ENCODE measurements at regions not wholly inside any gene's neighbourhood (a gene's known extent, or its start where the extent isn't known, plus 50 kb on each side); places are given as distances from the start of the nearest gene placed in this dataset.
A peak's percentile ranks its signal among the peaks of the same experiment; 100 is the strongest.

DNA sequence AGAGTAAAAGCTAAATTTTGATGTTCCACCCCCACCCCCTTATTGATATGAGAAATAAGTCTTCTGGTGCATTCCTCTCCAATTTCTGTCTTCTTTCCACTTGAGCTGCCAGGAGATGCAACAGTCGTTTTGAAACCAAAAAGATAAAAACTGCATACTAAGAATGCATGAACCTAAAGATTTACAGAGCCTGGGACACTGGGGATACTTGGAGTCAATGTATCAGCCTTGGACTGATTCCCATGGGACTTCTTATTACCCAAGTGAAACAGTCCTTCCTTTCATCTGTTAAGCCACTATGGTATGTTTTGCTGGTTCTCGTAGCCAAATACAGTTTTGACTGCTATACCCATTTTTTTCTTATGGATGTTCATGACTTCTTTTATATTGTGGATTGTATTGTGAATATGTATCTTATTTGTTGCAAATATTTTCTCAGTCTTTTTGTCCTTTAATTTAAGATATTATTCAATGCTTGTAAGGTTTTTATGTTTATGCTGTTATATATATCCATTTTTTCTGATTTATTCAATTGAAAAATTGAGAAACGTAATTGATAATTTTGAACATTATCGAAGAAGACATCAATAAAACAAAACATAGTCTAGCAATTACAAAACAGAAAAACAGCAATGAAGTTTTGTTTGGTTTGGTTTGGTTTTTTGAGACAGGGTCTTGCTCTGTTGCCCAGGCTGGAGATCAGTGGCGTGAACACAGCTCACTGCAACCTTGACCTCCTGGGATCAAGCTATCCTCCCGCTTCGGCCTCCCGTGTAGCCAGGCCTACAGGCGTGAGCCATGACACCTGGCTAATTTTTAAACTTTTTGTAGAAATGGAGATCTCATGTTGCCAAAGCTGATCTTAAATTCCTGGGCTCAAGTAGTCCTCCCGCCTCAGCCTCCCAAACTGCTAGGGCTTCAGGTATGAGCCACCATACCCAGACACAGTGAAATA, 85.4 kb upstream of the ETV6 start:
- DNase-seq (no peak), ATAC-seq (no peak)
- intact Hi-C loops (cut with micrococcal nuclease) = no loop called here

DNA sequence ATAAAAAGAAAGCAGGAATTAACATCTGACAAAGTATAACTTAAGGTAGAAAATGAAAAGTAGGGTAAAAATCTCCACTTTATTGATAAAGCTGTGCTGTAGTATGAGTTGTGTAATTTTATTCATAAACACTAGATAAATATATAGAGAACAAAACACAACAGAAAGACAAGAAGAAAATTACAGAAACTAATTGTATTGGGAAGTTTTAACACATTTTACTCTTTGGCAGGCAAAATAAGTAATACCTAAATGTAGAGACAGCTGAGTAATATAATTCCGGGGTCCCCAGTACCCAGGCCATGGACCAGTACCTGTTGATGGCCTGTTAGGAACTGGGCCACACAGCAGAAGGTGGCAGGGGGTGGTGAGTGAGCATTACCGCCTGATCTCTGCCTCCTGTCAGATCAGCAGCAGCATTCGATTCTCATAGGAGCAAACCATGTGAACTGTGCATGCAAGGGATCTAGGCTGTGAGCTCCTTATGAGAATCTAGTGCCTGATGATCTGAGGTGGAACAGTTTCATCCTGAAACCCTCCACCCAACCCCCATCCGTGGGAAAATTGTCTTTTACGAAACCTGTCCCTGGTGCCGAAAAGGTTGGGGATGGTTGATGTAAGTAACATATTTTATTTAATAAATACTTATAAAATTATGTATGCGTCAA, 84.4 kb upstream of the ETV6 start:
- ATAC-seq (no peak), DNase-seq (no peak)
- intact Hi-C loops (cut with micrococcal nuclease) = no loop called here

GRCh38 chr12:11565752-11566151, 83.7 kb upstream of the ETV6 start:
- intact Hi-C loops (cut with micrococcal nuclease) = no loop called here

DNA sequence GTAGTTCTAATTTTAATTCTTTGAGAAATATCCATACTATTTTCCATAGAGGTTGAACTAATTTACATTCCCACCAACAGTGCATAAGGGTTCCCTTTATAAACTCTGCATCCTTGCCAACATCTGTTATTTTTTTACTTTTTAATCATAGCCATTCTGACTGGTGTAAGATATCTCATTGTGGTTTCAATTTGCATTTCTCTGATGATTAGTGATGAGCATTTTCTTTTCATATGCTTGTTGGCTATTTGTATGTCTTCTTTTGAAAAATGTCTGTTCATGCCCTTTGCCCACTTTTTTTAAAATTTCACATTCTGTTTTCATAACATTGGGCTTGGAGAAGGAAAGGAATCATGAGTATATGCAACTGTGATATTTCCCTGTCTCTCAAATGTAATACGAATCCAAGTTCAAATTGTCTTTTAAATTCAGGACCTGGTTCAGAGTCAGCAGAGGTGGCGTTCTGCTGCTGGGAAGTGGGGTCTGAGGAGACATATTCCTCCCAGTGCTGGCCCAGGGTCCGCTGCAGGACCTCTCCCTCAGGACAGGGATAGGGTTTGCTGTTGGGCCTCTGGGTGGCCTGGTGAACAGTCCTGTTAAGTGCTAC, 81.2 kb upstream of the ETV6 start:
- ATAC-seq (no peak), DNase-seq (no peak)
- intact Hi-C loops (cut with micrococcal nuclease) = no loop called here

More at GRCh38 chr12:11565752-11566151, 83.7 kb upstream of the ETV6 start:
- DNase-seq = no peak
- ATAC-seq = no peak

DNA sequence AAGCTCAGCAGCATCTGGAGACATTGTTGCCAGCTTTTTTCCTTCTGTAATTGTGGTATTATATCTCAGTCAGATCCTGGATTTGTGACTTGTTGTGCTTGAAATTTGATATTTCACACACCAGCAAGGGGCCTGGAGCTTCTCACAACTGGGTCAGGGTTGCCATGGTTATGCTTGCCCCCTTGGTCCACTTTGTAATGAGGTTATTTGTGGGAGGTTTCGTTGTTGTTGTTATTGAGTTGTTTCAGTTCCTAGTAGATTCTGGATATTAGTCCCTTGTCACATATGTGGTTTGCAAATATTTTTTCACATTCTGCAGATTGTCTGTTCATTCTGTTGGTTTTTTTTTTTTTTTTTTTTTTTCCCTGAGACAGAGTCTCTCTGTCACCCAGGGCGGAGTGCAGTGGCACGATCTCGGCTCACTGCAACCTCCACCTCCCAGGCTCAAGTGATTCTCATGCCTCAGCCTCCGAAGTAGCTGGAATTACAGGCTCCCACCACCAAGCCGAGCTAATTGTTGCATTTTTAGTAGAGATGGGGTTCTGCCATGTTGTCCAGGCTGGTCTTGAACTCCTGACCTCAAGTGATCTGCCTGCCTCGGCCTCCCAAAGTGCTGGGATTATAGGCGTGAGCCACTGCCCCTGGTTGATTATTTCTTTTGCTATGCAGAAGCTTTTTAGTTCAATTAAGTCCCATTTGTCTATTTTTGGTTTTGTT, 80.6 kb upstream of the ETV6 start:
- DNase-seq (no peak), ATAC-seq (no peak)
- intact Hi-C loops (cut with micrococcal nuclease) = no loop called here

DNA sequence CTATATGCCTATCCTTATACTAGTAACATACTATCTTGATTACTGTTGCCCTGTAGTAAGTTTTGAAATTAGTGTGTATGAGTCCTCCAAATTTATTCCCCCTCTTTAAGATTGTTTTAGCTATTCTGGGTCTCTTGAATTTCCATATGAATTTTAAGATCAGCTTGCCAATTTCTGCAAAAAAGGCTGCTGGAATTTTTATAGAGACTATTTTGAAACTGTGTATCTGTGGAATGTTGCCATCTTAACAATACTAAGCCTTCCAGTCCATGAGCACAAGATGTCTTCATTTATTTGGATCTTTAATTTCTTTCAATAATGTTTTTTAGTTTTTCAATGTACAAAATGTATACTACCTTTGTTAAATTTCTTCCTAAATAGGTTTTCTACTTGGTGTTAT, 79.8 kb upstream of the ETV6 start:
- intact Hi-C loops (cut with micrococcal nuclease) = no loop called here
- DNase-seq (no peak), ATAC-seq (no peak)

DNA sequence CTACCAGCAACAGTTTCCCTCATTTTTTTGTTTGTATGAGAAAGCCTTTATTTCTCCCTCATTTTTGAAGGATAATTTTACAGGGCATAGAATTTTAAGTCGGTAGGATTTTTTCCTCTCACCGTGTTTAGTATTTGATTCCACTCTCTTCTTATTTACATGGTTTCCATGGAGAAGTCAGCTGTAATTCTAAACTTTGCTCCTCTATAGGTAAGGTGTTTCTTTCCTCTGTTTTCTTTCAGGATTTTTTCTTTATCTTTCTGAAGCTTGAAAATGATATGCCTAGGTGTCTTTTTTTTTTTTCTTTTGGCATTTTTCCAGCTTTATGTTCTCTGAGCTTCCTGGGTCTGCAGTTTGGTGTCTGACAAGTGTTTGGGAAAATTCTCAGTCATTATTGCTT, 75.6 kb upstream of the ETV6 start:
- DNase-seq = no peak
- intact Hi-C loops (cut with micrococcal nuclease) = no loop called here
- ATAC-seq = no peak

DNA sequence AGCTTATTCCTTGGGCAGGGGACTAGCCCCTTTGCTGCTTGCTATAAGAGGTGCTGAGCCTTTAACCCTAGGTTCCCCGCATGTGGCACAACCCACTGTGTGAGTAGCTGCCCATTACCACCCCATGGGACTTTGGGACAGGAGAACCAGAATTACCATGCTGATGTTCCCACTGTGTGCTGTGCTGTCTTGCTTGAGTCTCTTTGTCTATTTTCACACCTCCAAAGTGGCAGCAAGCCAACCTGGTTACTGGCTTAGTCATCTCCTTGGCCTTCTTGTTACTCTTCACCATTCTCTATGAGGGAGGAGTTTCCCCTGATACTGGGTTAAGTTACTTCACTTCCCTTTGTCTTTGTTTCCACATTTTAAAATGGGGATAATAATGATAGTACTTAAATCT, 73.4 kb upstream of the ETV6 start:
- DNase-seq = no peak
- no peak for ATAC-seq
- intact Hi-C loops (cut with micrococcal nuclease) = no loop called here

- intact Hi-C loops (cut with micrococcal nuclease) = no loop called here
- DNase-seq (no peak), ATAC-seq (no peak)
These were observed 71.7 kb upstream of the ETV6 start for GRCh38 chr12:11577658-11578260.

DNA sequence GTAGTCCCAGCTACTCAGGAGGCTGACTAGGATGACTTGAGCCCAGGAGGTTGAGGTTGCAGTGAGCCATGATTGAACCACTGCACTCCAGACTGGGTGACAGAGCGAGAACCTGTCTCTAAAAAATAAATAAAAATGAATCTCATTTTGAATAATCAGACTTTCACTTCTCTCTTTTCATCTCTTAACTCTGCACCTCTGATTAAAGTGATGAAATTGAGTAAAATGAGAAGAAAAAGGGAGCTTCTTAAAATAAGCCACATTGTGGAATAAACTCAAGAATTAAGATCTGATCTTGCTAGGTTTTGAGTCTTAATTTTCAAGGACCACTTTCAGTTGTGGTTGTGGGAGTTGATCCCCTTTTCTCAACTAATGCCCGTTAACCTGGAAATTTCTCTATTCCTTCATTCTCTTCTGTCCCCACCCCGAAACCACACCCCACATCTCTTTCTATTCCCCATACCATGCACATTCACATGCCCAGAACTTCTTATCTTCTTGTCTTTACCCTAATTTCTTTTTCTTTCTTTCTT, 70.9 kb upstream of the ETV6 start:
- DNase-seq (no peak), ATAC-seq (no peak)
- intact Hi-C loops (cut with micrococcal nuclease) = no loop called here

DNA sequence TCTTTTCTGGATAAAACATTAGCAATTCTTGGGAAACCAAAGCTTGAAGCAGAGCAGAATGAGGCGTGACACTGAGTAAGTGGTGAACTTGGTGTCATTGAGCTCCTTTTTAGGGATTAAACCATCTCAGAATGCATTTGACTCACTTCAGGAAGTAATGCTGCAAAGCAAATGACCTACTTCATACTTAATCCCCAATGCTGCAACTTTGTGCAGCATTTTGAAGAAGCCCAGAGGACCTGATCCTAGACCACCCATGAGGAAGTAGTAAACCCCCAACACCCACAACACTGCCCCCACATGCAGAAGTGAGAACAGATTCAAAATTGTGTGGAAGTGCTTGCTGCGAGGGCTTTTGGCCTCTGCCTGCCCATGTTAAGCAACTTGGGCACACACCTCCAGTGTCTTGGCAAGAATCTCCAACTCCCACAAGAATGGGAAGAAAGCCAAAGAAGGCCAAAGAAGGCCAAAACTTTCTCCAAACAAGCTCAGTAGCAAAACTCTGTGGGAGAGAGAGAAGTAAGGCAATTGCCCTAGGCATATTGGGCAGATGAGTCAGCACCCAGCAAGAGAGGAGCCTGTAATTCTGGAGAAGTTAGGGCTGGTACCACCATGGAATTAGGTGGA, 69.2 kb upstream of the ETV6 start:
- peak; percentile 57 for ATAC-seq
- DNase-seq = no peak
- intact Hi-C loops (cut with micrococcal nuclease) = loop anchor here (2.0 kb wide), 1 partner anchor 453 kb away; no protein-coding TSS in a partner anchor

GRCh38 chr12:11581179-11581755, 68.2 kb upstream of the ETV6 start:
- ATAC-seq = no peak
- intact Hi-C loops (cut with micrococcal nuclease) = loop anchor here (2.0 kb wide), 1 partner anchor 452 kb away; no protein-coding TSS in a partner anchor
- no peak for DNase-seq

DNA sequence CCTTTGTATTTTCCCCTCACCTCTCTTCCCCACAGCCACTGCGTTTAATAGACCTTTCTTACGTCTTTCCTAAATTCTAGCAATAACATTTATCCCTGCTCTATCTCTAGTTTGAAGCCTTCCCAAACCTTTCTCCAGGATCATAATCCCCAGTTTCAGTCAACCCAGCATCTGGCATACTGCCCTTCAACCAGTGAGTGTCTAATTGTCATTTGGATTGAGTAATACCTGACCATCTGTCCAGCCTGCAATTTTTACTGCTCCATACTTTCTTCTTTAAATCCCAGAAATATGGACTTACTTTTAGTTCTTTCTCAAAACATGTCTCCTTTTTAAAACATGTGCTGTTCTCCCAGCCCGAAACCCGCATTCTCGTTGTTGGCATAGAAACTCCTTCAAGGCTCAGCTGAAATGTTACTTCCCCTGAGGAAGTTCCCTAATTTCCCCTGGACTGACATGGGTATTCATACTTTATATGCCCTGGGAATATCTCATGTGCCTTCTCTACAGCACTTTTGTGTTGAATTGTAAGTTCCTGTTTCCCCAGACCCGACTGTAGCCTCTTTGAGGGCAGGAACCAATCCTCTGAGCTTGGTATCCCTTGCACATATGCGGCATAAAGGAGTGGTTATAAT, 65.1 kb upstream of the ETV6 start:
- DNase-seq (no peak), ATAC-seq (no peak)
- intact Hi-C loops (cut with micrococcal nuclease) = no loop called here

- intact Hi-C loops (cut with micrococcal nuclease) = no loop called here
- ATAC-seq = no peak
- no peak for DNase-seq
These were observed 57.0 kb upstream of the ETV6 start for GRCh38 chr12:11592484-11592883.

DNA sequence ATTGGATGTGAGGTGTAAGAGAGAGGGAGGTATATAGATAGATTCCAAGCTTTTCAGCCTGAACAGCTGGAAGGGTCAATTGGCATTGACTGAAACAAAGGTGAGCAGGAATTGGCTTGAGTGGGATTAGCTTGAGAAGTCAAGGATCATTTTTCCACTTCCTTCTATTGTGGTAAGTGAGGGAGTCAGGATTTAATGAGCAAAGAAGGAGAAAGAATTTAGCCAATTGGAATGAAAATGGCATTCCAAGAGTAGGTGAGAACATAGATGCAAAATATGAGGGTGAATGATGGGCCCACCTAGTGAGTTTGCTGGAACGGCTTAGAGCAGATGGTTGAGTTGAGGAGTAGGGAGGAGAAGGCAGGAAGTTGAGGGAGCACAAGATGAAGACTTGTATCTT, 56.5 kb upstream of the ETV6 start:
- ATAC-seq = no peak
- no peak for DNase-seq
- intact Hi-C loops (cut with micrococcal nuclease) = no loop called here

- ATAC-seq (no peak), DNase-seq (no peak)
- intact Hi-C loops (cut with micrococcal nuclease) = no loop called here
These were observed 54.4 kb upstream of the ETV6 start for GRCh38 chr12:11595080-11595479.

- ATAC-seq = no peak
- intact Hi-C loops (cut with micrococcal nuclease) = no loop called here
- DNase-seq = no peak
These were observed 53.3 kb upstream of the ETV6 start for GRCh38 chr12:11596141-11596540.

GRCh38 chr12:11598900-11599299, 50.6 kb upstream of the ETV6 start:
- ATAC-seq (no peak), DNase-seq (no peak)
- intact Hi-C loops (cut with micrococcal nuclease) = no loop called here
